T47D (cell line): ENCODE measurements at regions not wholly inside any gene's neighbourhood (a gene's known extent, or its start where the extent isn't known, plus 50 kb on each side); places are given as distances from the start of the nearest gene placed in this dataset.

Source experiments
- DNase-seq, 2 experiments: peaks; one replicate each; pipeline versions ENCODE4 v3.0.0 to v3.0.0-alpha.2; 2011 to 2012; ENCODE audit warnings: low read depth in 1 of 2, low spot score in 1 of 2
- JUND ChIP-seq: IDR thresholded peaks from 2 replicates; pipeline ENCODE4 v1.6.1; 2012; ENCODE audit warnings: low read depth
- in situ Hi-C: cut with HindIII; loops from 2 replicates; pipeline ENCODE4 v1.10.0; 2016; ENCODE audit warnings: low sequenced_read_pairs, low pct_unique_long_range_greater_than_20kb

DNA sequence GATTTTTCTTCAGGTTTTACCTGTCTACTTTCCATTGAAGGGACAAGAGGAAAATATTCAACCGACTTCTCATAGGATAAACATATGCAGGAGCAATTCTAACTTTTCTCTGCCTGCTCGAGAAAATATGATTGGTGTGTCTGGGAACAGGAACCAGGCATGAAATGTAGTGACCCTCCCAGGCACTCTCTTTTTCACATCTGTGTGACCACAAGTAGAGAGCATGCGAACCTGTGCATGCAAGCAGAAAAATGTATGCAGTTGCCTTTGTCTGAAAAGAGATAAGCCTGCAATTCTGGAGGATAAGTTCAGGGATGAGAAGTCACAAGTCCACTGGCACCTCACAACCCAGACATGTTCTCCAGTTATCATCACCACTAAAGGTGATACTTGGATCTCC, 583.5 kb upstream of the FAT3 start:
- TF ChIP-seq JUND, result no peak

DNA sequence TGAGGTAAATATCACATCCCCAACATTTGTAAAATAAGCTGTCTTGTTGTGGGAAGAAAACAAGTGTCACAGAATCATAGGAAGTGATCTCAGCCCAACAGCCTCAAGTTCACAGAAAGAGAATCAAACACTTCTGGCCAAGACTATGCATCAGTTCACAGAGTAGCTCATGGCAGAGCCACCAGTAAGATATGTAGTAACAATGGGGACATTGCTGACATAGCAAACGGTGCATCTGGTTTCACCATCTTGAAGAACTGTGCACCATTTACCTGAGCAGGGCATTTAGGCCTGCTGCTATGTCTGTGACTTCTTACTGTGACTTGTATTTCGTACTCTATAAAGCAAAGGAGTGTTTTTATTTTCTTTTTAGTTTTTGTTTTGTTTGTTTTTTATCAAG, 585.3 kb upstream of the FAT3 start:
- in situ Hi-C loops, result no loop called here

More for the DNA sequence above, 583.5 kb upstream of the FAT3 start:
- no peak for DNase-seq
- in situ Hi-C loops, result no loop called here

DNA sequence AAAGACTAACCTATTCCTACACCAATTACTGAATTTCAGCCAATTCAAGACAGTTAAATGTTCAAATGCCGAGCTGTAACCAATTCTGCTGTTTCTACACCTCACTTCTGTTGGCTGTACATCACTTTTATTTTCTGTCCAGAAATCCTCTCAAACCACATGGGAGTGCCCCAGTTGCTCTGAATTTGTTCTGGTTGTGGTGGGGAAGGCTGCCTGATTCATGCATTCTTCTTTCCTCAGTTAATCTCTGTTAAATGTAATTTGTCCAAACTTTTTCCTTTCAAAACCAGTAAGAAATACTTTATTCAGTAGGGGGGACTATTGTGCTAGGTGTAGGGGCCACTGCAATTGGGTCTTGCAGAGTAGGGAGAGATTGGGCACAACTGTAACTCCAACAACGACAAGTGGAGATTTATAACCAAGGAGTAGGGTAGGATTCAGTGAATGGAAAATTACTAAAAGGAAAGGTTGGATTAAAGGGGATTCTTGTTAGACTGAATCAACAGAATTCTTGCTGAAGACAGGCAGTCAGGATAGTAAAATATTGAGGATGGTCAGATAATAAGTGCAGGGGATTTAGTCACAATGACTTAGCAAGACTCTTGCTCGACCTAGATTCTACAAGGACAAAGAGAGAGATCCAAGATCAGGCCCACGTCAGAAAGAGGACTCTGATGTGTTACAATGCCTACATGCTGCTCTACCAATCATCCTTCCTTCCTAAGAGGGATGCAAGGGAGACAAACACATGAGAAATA, 593.5 kb upstream of the FAT3 start:
- in situ Hi-C loops, result no loop called here
- no peak for DNase-seq
- TF ChIP-seq JUND, result no peak

More for the DNA sequence above, 585.3 kb upstream of the FAT3 start:
- TF ChIP-seq JUND, result no peak
- DNase-seq, result no peak

DNA sequence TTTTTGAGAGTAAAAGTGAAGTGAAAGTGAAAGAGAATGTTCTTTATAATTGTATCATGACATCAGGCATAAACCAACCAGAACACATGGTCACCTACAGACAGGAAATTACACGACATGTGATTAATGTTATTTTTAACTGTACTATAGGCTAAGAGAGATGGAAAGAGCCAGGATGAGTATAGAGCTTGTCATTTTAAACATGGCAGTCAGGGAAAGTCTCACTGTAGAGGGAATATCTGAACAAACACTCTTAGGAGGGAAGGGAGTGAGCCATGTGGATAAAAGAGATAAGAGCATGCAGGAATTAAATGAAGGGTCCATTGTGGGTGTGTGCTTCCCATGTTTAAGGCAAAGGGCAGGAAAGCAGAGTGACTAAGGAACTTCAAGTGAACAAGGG, 599.1 kb upstream of the FAT3 start:
- no peak for DNase-seq
- no peak for TF ChIP-seq JUND
- in situ Hi-C loops, result no loop called here

DNA sequence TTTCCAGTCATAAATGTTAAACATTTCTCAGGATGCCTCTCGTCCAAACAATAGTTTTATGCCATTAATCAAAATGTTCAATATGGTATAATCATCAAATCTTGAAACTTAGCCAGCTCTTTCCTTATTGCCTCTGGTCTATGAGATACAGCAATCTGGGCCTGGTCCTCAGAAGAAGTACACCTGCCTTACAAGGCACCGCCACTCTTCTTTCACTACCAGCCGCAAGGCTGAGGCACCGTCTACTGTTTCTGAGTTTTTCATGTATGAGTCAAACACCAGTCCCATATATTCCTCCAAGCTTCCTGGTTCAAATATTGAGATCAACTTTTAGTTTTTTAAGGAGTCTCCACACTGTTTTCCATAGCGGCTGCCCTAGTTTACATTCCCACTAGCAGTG, 600.6 kb upstream of the FAT3 start:
- DNase-seq, result no peak
- no peak for TF ChIP-seq JUND
- in situ Hi-C loops, result no loop called here

DNA sequence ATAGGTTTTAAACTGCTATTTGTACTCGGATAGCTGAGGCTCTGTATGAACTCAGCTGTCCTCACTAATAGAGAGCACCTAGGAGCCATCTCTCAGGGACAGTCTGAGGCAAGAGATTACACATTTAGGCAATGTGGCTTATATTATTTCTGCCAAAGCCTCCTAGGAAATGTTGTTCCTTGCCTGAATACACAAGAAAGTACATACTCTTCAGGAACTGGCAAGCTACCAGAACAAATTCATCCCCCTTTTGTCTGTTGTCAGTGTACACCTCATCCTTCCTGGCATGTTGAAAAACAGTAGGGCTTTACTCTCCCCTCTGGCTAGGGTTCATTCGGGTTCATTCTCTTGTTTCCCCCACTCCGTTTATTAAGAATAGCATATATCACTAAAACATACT, 615.9 kb upstream of the FAT3 start:
- in situ Hi-C loops, result no loop called here
- TF ChIP-seq JUND, result no peak
- DNase-seq, result peak in 1 of 2 experiments; percentile 73

DNA sequence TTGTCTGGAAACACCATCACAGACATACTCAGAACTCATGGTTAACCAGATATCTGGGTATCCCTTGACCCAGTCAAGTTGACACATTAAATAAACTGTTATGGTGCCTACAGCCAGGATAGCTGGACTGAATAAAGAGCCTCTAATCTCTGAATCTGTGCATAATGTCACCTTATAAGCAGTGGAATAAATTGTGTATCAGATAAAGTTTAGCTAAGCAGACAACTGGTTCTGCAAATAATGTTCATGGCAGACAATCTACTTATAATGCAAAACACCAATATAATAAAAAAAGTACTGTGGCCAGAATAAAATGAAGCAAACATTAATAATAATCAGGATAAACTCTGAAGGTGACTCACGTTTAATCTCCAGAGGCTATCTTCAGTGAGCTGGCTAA, 628.5 kb upstream of the FAT3 start:
- in situ Hi-C loops, result no loop called here

DNA sequence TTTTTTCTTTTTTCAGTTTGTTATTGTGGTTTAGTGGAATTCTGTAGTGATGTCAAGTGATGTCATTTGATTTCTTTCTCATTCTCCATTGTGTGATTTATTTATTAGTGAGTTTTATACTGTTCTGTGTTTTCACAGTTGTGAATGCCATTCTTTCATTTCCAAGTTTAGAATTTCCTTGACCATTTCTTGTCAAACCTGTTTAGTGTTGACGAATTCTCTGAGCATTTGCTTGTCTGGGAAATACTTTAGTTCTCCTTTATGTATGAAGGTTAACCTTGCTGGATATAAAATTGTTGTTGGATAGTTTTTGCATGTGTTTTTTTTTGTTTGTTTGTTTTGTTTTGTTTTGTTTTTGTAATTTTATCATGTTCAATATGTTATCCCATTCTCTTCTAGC, 633.6 kb upstream of the FAT3 start:
- in situ Hi-C loops, result no loop called here
- DNase-seq, result peak in 1 of 2 experiments; percentile 68
- TF ChIP-seq JUND, result no peak

More for the DNA sequence above, 628.5 kb upstream of the FAT3 start:
- peak; percentile 91 for TF ChIP-seq JUND
- DNase-seq, result peak in 1 of 2 experiments; percentile 69

DNA sequence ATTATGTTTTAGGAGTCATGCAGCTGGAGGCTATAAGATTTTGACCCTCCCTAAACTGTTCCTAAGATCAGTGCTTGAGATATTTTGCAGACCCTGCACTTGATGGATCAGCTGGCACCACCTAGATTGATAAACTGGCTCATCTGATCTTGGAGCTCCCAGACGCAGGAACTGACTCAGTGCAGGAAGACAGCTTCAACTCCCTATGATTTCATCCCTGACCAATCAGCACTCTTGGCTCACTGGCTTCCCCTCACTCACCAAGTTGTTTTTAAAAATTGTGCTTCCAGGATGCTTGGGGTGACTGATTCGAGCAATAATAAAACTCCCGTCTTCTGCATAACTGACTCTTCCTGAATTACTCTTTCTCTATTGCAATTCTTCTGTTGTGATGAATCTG, 637.5 kb upstream of the FAT3 start:
- no peak for DNase-seq
- in situ Hi-C loops, result no loop called here
- TF ChIP-seq JUND, result no peak

DNA sequence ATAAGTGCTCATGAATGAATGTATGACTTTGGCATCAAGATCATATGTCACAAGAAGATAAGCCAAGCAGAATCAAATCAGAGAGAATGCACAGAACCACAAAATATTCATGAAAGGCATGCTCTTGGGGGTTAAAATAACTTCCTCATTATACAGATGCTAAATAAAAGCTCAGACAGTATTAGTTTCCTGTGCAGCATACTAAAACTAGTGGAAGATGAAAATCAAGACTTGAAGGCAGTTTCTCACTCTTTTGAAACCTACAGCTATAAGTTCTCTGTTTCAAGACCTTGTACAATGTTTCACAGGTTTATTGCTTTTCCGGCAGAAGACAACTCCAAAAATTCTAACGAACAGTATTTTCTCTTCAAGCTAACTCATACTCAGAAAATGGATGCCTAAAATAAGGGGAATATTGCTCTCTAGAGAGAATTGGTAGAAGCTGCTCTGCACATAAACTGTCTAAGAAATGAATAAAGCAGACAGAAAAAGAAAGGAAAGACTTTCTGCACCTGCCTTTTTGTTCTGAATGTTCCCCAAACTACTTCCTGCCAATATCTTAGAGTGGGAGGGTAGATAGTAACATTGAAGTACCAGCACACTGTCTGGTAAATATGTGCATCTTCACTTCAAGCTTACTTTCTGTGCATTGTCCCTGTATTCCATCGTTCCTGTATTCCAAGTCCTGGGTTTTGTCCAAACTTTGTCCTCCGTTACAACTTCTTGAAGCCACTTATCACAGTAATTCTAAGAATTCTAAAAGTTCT, 639.4 kb upstream of the FAT3 start:
- TF ChIP-seq JUND, result no peak
- in situ Hi-C loops, result no loop called here
- no peak for DNase-seq

DNA sequence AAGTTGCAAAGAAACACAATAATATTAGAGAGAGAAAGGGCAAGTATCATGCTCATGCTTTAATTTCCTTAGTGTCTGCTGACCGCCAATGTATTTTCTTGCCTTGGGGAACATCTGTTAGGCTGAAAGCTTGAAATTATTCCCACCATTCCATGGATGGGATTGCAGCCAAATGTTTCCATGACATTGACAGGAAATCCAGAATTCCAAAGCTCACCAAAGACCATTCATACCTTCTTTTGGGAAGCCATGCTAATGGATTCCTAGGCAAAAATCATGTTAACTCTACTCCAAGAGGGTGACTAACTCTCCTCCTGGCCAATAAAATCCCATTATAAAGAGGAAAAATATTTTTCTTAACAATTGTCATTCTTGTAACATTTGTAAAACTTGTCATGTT, 661.4 kb upstream of the FAT3 start:
- no peak for DNase-seq
- no peak for TF ChIP-seq JUND
- in situ Hi-C loops, result no loop called here

DNA sequence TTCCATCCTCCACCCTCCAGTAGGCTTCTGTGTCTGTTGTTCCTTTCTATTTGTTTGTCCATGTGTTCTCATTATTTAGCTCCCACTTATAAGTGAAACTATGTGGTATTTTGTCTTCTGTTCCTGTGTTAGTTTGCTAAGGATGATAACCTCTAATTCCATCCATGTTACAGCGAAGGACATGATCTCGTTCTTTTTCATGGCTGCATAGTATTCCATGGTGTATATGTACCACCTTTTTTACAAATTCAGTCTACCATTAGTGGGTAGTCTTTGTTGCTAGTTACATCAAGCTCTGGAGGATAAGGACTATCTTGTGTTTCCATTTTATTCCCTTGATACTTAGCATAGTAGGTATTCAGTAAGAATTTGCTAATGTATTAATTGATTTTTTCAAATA, 664.2 kb upstream of the FAT3 start:
- no peak for TF ChIP-seq JUND
- in situ Hi-C loops, result no loop called here
- no peak for DNase-seq

DNA sequence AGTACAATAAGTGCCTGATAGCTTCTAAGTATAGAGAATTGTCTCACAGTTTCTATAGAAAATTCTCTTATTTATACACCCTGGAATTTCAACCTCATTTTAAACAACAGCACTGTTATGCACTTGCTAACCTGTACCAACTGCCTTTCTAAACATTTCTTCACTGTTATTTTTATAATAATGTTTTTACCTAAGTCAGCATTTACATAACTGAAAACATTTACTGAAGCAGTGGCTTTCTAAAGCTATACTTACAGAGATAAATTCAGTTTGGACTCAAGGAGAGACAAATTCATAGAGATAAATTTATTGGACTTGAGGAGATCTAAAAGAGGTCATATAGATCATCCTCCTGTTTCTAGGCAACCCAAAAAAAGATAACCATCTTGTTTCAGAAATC, 686.6 kb upstream of the FAT3 start:
- TF ChIP-seq JUND, result no peak
- no peak for DNase-seq
- in situ Hi-C loops, result no loop called here

DNA sequence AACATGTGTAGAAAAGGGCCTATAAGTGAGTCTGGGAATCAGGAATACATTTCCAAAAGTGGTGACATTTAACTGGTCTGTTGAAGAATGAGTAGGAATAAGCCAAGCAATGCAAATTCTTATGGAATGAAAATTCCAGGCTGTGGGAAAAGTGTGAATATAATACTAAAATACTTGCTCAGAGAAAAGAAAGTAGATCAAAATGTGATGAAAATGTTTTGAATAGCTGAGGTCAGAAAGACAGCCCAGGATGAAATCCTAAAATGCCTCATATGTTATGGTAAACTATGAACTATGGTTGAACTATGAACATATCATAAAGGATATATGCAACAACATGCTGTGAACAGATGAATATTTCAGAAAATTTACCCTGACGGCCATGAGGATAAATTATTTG, 688.3 kb upstream of the FAT3 start:
- TF ChIP-seq JUND, result no peak
- in situ Hi-C loops, result no loop called here
- DNase-seq, result no peak
